ENCODE measurements at regions not wholly inside any gene's neighbourhood (a gene's known extent, or its start where the extent isn't known, plus 50 kb on each side); places are given as distances from the start of the nearest gene placed in this dataset.

GRCh38 chr2:188678882-188679281 lies 295.3 kb upstream of the COL3A1 start:
- intact Hi-C loops (cut with micrococcal nuclease; ENCODE audit: unreplicated experiment) = no loop called here
- no peaks in the 10 kb centered on the region for H3K27me3 Mint-ChIP-seq (ENCODE audit: insufficient read depth, unreplicated experiment)
- ChIA-PET CTCF (no interaction called here), POLR2A (no interaction called here)
- no peaks in the 10 kb centered on the region for H3K27me3 ChIP-seq (replicated peaks; ENCODE audit: control insufficient read depth, insufficient read depth, low read length)
- DNase-seq = no peak
- no peaks in the 10 kb centered on the region for H3K4me1 Mint-ChIP-seq (ENCODE audit: low read depth, unreplicated experiment)
- H3K9me3 Mint-ChIP-seq (ENCODE audit: unreplicated experiment) = no peaks in the 10 kb centered on the region
- H3K4me1 ChIP-seq = no peaks in the 10 kb centered on the region
- H3K4me3 ChIP-seq (ENCODE audit: low read depth, low read length) = no peak overlapping the region
- H3K4me3 Mint-ChIP-seq (ENCODE audit: unreplicated experiment) = no peak overlapping the region
- no peaks in the 10 kb centered on the region for H3K9me3 ChIP-seq
- no TSS peak for BruUV-seq (replicated peaks)
- no peak overlapping the region for H3K27ac Mint-ChIP-seq (ENCODE audit: unreplicated experiment)
- TF ChIP-seq, protein P1, sequence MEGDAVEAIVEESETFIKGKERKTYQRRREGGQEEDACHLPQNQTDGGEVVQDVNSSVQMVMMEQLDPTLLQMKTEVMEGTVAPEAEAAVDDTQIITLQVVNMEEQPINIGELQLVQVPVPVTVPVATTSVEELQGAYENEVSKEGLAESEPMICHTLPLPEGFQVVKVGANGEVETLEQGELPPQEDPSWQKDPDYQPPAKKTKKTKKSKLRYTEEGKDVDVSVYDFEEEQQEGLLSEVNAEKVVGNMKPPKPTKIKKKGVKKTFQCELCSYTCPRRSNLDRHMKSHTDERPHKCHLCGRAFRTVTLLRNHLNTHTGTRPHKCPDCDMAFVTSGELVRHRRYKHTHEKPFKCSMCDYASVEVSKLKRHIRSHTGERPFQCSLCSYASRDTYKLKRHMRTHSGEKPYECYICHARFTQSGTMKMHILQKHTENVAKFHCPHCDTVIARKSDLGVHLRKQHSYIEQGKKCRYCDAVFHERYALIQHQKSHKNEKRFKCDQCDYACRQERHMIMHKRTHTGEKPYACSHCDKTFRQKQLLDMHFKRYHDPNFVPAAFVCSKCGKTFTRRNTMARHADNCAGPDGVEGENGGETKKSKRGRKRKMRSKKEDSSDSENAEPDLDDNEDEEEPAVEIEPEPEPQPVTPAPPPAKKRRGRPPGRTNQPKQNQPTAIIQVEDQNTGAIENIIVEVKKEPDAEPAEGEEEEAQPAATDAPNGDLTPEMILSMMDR (IDR thresholded peaks at IDR 0.05; ENCODE audit: insufficient read depth in 1 of 2, low read depth in 1 of 2, low read length in 1 of 2, severe bottlenecking in 1 of 2, unreplicated experiment in 1 of 2) = no peak
- H3K36me3 Mint-ChIP-seq (ENCODE audit: insufficient read depth, unreplicated experiment) = no peaks in the 10 kb centered on the region
- no peaks in the 10 kb centered on the region for H3K36me3 ChIP-seq (ENCODE audit: control insufficient read depth, insufficient read depth, low read length)

DNA sequence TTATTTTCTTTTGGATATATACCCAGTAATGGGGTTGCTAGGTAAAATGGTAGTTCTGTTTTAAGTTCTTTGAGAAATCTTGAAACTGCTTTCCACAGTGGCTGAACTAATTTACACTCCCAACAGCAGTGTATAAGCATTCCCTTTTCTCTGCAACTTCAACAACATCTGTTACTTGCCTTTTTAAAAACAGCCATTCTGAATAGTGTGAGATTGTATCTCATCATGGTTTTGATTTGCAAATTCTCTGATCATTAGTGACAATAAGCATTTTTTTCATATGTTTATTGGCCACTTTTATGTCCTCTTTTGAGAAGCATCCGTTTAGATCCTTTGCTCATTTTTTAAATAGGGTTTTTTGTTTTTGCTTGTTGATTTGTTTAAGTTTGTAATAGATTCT lies 291.3 kb upstream of the COL3A1 start:
- H3K4me3 Mint-ChIP-seq (ENCODE audit: unreplicated experiment) = no peak overlapping the region
- H3K36me3 Mint-ChIP-seq (ENCODE audit: insufficient read depth, unreplicated experiment) = no peaks in the 10 kb centered on the region
- intact Hi-C loops (cut with micrococcal nuclease; ENCODE audit: unreplicated experiment) = no loop called here

DNA sequence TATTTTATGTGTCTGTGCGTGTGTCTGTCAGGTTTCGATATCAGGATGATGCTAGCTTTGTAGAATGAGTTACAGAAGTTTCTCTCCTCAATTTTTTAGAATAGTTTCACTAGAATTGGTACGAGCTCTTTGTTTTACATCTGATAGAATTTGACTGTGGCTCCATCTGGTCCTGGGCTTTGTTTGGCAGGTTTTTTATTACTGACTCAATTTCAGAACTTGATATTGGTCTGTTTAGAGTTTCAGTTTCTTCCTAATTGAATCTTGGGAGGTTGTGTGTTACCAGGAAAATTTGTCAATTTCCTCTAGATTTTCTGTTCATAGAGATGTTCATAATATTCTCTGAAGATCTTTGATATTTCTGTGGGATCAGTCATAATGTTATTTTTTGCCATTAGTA lies 289.4 kb upstream of the COL3A1 start:
- H3K27me3 Mint-ChIP-seq (ENCODE audit: insufficient read depth, unreplicated experiment) = no peaks in the 10 kb centered on the region
- Histone ChIP-seq H3K9me3 (no peaks in the 10 kb centered on the region), H3K36me3 (ENCODE audit: control insufficient read depth, insufficient read depth, low read length) (no peaks in the 10 kb centered on the region), H3K27me3 (replicated peaks; ENCODE audit: control insufficient read depth, insufficient read depth, low read length) (no peaks in the 10 kb centered on the region), H3K4me3 (ENCODE audit: low read depth, low read length) (no peak overlapping the region), H3K4me1 (no peaks in the 10 kb centered on the region)
- CTCF ChIA-PET = no interaction called here
- TF ChIP-seq, protein P1 (IDR thresholded peaks at IDR 0.05; ENCODE audit: insufficient read depth in 1 of 2, low read depth in 1 of 2, low read length in 1 of 2, severe bottlenecking in 1 of 2, unreplicated experiment in 1 of 2) = no peak
- H3K9me3 Mint-ChIP-seq (ENCODE audit: unreplicated experiment) = no peaks in the 10 kb centered on the region
- no peaks in the 10 kb centered on the region for H3K4me1 Mint-ChIP-seq (ENCODE audit: low read depth, unreplicated experiment)
- BruUV-seq (replicated peaks) = no TSS peak
- H3K4me3 Mint-ChIP-seq (ENCODE audit: unreplicated experiment) = no peak overlapping the region
- no peak overlapping the region for H3K27ac Mint-ChIP-seq (ENCODE audit: unreplicated experiment)
- POLR2A ChIA-PET = no interaction called here
- intact Hi-C loops (cut with micrococcal nuclease; ENCODE audit: unreplicated experiment) = no loop called here
- DNase-seq = no peak
- H3K36me3 Mint-ChIP-seq (ENCODE audit: insufficient read depth, unreplicated experiment) = no peaks in the 10 kb centered on the region

More for the DNA sequence above, 291.3 kb upstream of the COL3A1 start:
- Histone ChIP-seq H3K4me3 (ENCODE audit: low read depth, low read length) (no peak overlapping the region), H3K27me3 (replicated peaks; ENCODE audit: control insufficient read depth, insufficient read depth, low read length) (no peaks in the 10 kb centered on the region), H3K36me3 (ENCODE audit: control insufficient read depth, insufficient read depth, low read length) (no peaks in the 10 kb centered on the region), H3K4me1 (no peaks in the 10 kb centered on the region), H3K9me3 (no peaks in the 10 kb centered on the region)
- Mint-ChIP-seq H3K27me3 (ENCODE audit: insufficient read depth, unreplicated experiment) (no peaks in the 10 kb centered on the region), H3K9me3 (ENCODE audit: unreplicated experiment) (no peaks in the 10 kb centered on the region), H3K27ac (ENCODE audit: unreplicated experiment) (no peak overlapping the region), H3K4me1 (ENCODE audit: low read depth, unreplicated experiment) (no peaks in the 10 kb centered on the region)
- ChIA-PET CTCF (no interaction called here), POLR2A (no interaction called here)
- no TSS peak for BruUV-seq (replicated peaks)
- DNase-seq = no peak
- TF ChIP-seq, protein P1 (IDR thresholded peaks at IDR 0.05; ENCODE audit: insufficient read depth in 1 of 2, low read depth in 1 of 2, low read length in 1 of 2, severe bottlenecking in 1 of 2, unreplicated experiment in 1 of 2) = no peak

Measured in Caco-2 (cell line).